ENCODE measurements at regions not wholly inside any gene's neighbourhood (a gene's known extent, or its start where the extent isn't known, plus 50 kb on each side); places are given as distances from the start of the nearest gene placed in this dataset.
A peak's percentile ranks its signal among the peaks of the same experiment; 100 is the strongest.
"Not testable (repeated sequence)": the region's sequence is repeated elsewhere in the genome, so short reads cannot be mapped to it uniquely, and the experiment has no call there.

DNA sequence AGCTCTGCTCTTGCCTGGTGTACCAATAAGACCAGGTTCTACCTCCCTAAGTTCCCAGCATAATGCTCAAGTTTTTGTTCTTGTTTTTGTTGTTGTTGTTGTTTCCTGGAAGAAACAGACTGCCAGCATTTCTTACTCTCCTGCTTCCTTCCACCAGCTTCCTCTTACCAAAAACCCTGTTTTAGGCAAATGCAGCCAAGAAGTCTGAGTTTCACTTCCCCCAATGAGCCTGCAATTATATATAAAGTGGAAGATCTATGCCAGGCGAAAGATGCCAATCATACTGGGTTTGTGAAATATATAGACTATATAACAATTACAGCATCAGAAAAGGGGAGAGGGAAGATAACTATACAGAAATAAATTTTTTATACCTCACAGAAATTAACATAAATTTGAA lies 931.5 kb upstream of the FAT3 start:
- DNase-seq, result no peak

DNA sequence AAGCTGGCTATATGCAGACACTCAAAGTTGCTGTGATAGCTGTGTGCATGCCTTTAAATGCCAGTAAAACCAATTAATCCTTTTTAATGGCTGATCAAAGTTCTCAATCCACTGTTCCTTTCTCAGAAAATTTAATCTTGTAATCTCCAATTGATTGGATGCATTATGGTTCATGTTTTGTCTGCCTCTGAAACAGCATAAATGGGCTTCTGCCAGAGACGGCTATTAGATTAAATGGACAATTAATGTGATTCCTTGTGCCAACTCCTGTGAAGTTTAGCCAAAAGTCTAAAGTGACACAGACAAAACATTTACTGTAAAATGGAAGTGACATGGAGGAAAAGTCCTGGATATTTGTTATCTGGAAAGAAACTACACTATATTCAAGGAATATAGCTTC lies 952.5 kb upstream of the FAT3 start:
- DNase-seq, result no peak

DNA sequence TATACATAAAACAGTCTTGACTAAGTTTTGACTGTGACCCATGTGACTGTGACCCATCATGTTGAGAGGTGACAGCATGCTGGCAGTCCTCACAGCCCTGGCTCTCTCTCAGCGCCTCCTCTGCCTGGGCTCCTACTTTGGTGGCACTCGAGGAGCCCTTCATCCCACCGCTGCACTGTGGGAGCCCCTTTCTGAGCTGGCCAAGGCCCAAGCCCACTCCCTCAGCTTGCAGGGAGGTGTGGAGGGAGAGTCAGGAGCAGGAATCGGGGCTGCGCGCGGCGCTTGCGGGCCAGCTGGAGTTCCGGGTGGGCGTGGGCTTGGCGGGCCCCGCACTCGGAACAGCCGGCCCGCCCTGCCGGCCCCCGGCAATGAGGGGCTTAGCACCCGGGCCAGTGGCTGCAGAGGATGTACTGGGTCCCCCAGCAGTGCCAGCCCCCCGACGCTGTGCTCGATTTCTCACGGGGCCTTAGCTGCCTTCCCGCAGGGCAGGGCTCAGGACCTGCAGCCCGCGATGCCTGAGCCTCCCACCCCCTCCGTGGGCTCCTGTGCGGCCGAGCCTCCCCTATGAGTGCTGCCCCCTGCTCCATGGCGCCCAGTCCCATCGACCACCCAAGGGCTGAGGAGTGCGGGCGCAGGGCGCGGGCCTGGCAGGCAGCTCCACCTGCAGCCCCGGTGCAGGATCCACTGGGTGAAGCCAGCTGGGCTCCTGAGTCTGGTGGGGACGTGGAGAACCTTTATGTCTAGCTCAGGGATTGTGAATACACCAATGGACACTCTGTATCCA lies 955.9 kb upstream of the FAT3 start:
- not testable (repeated sequence) for DNase-seq

DNA sequence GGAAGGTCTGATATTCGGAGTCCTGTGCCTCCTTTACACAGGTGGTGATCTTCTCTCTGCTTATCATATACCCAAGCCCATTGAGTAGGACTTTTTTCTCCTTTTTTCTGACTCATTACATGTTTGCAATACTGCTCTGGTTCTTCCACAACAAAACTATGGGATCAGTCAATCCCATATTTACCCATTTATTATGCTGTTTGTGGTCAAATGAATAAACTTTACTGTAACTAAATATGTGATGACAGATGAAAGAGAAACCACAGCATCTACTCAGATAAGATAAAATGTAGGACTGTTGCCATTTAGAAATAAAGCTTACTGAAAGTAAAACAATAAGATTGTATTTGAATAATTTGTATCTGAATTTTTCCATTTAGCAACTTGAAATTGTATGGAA lies 958.7 kb upstream of the FAT3 start:
- DNase-seq, result no peak

DNA sequence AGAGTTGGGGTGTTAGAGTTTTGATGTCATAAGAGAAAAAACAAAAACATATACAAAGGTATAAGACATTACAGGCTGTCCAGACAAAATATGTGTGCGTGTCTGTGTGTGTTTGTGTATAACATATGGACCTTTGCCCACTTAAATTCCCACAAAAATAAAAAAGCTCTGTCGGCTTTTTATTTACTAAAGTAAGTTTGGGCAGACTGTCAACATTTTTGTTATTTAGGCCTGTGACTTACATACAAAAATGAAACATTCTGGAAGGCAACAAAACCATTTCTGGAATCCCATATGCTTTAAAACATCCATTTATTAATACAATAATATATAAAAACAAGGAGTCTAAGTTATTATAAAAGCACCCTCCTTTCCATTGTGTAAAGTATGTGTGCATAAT lies 960.1 kb upstream of the FAT3 start:
- DNase-seq, result no peak

DNA sequence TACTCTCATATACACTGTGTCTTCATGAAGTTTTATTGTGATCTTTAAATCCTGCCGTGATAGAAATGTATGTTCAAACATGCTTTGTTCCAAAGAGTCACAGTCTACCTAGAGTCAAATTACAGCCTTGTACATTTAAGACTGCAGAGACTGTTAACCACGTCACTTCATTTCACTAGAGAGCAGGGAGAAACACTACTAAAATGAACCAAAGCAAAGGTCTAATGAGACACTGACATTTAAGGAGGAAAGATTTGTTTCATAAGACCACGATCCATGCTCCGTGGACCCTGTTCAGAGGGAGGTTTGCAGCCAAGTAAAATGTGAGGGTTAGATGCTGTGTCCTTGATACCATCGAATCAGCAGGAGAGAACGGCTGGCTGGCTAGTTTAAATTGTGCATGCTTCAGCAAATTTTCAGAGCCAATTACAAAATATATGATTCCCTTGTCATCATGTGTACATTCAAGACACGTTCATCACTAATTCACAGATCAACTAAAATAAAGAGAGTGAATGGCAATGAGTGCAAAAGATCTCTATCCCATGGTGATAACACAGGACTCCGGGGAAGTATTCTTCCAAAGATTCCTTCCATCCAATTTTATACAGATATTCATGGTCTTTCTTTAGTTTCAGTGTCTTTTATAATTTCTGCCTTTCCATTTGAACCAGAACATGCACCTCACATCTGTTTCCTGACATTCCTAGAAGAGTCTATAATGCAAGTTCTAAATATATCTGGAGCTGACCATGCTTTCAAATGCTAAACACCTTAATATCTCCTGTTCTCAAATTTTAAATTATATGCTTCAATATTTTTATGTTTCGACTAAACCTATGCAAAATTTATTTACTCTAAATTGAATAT lies 960.9 kb upstream of the FAT3 start:
- no peak for DNase-seq

DNA sequence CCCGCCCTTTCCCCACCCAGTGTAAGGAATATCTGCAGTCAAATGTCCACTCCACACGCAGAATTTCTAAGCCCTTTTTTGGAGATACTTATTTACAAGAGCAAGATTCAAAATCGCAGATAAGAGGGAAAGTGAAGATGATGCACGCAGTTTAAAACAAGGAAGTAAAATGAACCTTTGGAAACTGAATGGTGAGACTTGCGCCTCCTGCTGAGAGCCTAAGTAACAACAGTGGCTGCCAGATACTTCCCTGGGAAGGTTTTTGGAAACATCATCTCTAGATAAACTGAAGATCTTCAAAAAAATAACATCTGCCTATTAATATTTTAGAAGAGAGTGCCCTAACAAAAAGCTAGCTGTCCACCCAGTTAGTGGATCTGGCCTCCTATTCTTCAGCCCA lies 963.1 kb upstream of the FAT3 start:
- no peak for DNase-seq

DNA sequence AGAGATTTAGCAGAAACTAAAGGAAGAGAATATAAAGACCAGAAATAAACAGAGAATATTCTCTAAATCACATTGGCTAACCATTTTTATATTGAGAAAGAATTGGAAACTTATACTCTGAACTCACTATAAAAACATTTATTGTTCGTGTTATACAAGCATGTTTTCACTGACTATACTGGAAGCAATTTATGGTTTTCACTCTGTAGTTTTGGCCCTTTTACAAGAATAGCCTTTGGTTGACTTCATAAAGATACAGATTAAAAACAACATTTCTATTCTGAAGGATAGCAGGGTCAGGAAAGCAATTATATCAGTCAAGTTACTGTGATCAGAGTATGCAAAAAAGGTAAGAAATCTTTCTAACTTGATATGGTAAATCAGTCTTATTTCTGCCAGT lies 965.7 kb upstream of the FAT3 start:
- no peak for DNase-seq

DNA sequence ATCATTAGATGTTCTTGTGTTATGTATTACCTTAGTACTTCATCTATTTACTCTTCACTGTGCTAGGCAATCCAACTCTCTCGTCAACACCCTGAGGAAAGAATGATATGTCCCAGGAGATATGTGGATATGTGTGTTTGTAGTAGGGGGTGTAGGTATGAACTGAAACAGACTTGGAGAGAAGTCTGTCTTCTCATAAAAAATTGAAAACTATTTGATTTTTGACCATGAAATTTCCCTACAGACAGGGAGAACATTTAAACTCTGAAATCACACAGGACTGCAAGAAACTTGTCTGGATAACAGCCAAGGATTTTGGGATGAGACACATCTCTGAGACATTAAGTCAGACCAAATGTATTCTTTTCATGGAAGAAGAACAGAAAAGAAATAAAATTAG lies 967.0 kb upstream of the FAT3 start:
- no peak for DNase-seq

DNA sequence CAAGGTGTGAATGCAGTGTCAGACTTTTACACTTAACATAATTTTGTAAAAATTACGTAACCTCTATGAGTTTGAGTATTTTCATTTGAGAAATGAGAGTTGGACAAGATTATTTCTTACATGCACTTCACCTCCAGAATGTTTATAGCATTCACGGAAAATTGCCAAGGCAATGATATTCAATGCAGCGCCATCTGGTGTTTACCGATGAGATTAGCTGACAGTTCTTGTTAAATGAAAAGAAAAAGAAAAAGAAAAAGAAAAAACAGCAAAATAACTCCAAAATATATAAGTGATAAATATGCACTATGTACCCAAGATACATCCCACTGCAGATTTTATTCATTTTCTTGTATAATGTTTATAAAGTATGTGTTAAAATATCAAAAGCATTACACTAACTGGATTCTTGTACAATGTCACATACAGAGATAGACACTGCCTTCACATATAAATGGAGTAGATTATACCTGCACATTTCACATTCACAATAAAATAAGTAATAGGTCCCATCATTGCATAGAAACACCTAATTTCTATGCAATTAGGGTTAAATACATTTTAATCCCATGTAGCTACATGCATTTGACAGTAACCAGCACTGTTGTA lies 976.3 kb upstream of the FAT3 start:
- DNase-seq, result peak in 1 of 2 donors; percentile 1

DNA sequence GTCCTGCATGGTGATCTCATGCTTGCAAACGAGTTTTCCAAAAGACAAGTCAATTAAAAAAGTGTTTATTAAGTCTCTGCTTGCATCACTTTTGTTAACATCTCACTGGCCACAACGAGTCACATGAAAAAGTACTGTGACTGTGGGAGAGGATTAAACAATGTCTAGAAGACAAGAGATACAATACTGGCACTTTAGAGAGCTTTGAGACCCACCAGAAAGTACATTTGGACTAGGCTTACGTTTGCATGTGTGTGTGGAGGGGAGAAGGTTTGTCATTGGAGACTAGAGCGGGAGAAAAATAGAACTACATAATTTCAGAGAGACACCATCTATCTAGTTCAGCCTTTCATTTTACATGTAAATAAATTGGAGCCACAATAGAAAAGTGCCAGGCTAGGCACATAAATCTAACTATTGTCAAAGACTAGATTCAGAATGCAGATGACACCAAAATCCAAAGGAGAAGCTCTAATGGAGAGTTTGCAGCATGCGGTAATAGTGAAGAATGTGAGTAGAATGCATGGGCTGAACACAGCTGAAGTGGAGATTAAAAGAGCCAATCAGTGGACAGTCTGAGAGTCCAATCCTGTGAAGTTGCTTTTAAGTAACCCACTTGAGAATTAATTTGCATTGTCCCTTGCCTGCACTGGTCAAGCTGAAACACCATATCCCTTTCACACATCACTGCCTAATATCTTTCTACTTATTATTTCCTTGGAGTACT lies 977.4 kb upstream of the FAT3 start:
- no peak for DNase-seq

DNA sequence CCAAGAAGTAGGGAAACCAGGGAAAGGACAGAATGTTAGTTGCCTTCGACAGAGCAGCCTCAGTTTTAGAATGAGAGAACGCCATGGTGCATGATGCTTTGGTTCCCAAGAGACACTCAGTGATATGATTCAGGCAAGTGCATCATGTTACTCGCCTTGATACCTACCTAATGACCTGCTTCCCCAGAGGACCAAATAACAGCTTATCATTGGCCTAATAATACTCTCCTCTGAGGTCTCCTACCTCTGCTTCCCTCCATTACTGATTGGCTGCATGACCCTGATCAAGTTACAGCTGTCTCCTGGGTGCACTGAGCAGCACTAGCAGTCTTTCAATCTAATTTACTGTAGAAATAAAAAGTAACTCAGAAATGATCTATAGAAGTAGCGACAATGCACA lies 979.7 kb upstream of the FAT3 start:
- DNase-seq, result no peak

DNA sequence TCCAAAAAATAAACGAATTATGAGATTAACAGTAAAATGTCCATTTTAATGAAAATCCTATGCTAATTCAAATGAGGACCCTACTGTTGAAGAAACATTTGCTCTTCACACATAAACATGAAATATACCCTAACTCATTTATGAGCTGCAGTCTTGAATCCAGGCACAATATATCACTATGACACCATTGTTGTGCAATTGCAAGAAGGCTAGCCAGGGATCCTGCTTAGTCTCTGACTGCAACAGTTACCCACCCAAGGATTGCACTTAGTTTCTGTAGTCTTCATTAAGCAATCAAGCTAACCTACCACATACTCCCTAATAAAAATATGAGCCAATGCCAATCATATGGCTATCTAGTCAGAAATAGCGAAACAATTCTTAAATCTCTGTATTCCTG lies 981.0 kb upstream of the FAT3 start:
- DNase-seq, result no peak

DNA sequence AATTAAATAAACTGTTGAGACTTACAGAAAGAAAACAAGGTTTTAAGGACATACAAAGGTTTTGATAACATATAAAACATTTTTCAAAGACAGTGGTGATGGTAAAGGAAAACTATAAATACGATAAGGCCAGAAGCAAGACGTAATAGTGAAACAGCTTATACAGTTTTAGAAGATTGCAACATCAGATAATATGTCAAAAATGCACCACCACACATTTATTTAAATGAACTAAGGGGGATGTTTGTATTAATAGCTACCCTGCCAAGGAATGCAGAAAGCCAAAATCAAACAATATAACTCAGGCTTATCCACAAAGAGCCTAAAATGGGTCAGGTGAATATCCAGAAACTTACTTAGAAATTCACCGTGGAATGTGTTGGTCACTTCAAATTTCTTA lies 981.6 kb upstream of the FAT3 start:
- no peak for DNase-seq

DNA sequence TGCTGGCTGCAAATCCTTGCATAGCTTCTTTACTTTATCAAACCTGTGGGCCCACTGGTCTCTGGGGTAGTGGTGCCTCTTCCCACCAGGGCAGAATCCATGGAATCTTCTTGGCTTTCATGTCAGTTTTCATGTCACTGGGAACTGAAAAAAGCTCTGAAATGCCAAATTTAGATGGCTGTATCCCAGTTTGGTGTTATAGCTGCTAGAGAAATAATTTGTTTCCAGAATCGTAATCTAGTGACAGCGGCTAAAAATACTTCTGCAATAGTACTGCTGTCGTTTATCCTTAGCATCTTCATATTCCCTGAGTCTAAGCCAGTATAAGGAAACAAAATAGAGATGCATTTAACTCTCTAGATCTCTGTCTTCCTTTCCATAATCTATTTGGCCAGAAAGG lies 983.4 kb upstream of the FAT3 start:
- no peak for DNase-seq

DNA sequence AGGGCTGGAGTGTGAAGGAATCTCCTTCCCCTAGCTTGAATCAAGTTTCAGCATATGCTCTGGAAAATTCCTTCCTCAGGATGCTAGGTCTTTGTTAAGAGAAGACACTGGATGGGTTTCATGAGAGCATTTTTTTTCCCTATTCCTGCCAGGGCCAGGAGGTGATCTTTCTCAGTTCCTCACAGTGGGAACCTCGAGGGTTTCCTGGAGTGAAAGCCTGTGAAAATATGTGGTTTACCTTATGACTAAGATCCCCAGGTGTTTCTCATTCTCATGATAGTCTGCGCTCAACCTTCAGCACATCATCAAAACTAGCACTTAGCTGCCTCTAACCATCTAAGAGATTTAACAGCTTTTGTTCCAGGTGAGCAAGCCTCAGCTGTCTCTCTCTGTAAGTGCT lies 985.3 kb upstream of the FAT3 start:
- DNase-seq, result no peak

DNA sequence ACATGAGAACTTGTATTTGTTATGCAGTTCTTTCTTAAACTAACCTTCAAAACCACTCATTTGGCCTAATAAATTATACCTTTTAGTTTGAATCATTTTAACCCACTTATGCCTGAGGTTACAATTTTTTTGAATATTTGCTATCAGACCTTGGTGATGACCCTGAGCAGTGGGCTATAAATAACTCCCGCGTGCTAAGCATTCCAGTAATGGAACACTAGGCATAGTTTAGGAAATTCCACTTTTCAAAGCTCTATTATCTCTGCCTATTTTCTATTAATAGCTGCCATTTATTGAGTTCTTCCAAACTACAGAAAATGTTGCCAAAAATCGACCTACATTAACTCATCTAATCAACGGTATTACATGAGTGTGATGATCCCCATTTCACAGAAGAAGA lies 993.4 kb upstream of the FAT3 start:
- DNase-seq, result no peak

DNA sequence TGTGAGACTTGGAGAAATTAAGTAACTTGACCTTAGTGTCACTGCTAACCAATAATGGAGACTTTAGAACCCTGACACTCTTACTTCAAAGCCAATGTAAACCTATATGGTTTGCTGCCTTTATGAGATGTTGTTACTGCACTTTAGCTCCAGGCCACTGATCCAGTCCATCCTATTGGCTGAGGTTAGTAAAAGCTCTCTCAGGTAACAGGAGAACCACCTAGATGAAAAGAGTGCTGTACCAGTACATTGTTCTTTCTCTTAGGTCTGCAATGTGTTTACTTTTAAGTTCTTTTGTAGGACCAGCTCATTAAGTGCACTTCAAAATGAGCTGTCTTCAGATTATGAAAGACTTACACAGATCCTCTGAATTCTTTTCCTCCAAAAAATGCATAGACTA lies 994.0 kb upstream of the FAT3 start:
- DNase-seq, result no peak

DNA sequence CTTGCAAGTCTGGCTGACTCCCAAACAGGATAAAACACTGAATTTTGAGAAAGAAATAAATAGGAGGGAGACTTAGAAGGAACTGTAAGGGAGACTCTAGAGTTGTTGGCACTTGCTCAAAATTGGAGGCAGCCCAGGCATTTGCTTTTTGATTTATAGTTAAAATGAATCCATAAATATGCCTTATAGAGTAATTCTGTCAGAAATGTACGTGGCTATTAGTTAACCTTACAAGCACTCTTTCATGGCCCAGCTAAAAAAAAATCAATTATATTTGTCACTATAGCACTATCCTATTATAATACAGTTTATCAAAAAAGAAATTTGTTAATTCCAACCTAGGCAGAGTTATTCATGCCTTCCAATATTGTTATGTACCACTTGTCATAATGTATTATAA lies 1000.0 kb upstream of the CHORDC1 start:
- no peak for DNase-seq

DNA sequence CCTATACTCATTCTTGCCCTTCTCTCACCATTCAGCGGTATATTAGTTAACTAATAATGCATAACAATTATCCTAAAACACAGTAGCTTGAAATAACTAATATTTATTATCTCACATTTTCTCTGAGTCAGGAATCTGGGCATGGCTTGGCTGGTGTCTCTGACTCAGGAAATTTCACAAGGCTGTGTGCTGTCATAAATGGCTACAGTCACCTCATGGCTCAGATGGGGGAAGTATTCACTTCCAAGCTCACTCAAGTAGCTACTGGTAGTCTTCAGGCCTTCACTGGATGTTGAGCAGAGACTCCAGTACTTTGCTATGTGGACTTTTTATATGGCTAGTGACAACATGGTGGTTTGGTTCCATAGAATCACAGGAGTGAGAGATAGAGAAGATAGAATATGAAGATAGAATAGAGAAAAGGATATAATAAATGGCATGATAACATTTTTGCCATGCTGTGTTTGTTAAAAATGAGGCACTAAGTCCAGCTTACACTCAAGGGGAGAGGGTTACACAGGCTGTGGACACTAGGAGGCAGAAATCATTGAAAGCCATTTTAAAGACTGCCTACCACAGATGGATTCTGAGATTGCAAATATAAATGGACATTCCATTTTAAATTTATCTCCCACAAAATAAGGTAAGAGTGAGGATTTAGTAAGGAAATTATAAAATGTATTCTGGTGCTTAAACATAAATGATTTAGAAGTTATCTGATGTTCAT lies 997.8 kb upstream of the CHORDC1 start:
- no peak for DNase-seq

DNA sequence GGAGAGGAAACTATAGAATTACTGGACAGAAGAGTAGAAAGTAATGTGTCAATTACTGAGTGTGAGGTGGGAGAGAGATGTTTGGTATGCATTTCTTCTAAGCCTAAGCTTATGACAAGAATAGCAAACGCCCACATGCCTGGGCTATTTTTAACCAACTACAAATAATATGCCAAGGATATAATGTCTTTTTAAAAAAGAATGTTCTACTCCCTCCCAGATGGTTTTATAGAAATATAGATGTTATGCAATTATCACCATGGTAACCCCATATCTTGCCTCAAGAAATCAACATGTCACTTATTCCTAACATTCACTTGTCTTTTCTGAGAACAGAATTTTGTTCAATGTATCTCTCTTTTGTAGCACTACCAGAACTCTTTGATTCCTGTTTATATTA lies 996.7 kb upstream of the CHORDC1 start:
- DNase-seq, result no peak

DNA sequence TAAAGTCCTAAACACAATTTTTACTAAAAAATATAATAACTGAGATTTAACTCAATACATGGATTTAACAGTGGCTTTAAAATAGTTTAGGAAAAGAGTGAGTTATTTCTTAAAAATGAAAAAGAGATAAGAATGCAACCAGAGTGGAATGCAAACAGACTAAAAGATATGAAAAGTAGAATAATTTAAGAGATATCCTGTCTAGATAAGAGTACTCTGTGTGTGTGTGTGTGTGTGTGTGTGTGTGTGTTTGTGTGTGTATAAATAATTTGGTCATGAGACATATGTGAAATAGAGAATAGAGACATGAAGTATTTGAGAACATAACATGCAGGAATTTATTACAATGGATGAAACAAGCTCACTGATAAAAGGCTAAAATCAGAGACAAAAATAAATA lies 986.9 kb upstream of the CHORDC1 start:
- DNase-seq, result no peak

DNA sequence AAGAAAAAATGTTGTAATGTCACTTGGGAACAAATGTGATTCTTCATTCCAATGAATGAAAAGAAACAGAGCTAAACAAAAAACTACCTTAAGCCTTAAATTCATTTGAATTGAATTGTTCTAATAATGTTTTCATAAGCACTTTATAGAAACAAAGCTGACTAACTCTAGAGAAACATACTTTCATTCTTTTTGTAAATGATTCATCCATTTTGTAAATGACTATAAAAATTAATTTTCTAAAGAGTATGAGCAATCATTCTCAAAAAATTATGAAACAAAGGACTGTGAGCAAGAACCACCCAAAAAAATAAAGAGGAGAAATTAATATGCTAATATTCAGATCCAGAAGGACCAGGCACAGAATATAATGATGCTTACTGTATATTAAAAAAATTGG lies 986.5 kb upstream of the CHORDC1 start:
- DNase-seq, result no peak
